GM23338 (cell line): ENCODE measurements at regions not wholly inside any gene's neighbourhood (a gene's known extent, or its start where the extent isn't known, plus 50 kb on each side); places are given as distances from the start of the nearest gene placed in this dataset.

Source experiments
- ATAC-seq: fragments of 200-7000 bp; cut with Tn5 transposase; 3 replicates; pipeline ENCODE4 v1.9.1; 2020
- DNase-seq: peaks from one replicate; pipeline ENCODE4 v3.0.0-alpha.2; 2015; ENCODE audit warnings: low spot score
- H2AFZ ChIP-seq: fragments of 200-600 bp; sonication (generic); 2 replicates; pipeline ENCODE4 v1.8.0; 2016; ENCODE audit warnings: antibody characterized with exemption, mild to moderate bottlenecking, moderate library complexity
- H3F3A ChIP-seq: fragments of 200-600 bp; sonication (generic); replicated peaks from 2 replicates; pipeline ENCODE4 v1.8.0; 2017; ENCODE audit warnings: antibody characterized with exemption, mixed run types, low read depth
- H3K27ac ChIP-seq: fragments of 200-600 bp; sonication (generic); 2 replicates; pipeline ENCODE4 v1.6.1; 2016; ENCODE audit warnings: low read depth
- H3K27me3 ChIP-seq: fragments of 200-600 bp; sonication (generic); 2 replicates; pipeline ENCODE4 v1.8.0; 2016; ENCODE audit warnings: mild to moderate bottlenecking, mixed run types, moderate library complexity; ENCODE audit not compliant: insufficient read depth
- H3K36me3 ChIP-seq: fragments of 200-600 bp; sonication (generic); 2 replicates; pipeline ENCODE4 v1.8.0; 2016; ENCODE audit warnings: mild to moderate bottlenecking; ENCODE audit not compliant: insufficient read depth
- H3K4me1 ChIP-seq: fragments of 200-600 bp; sonication (generic); 2 replicates; pipeline ENCODE4 v1.8.0; 2016; ENCODE audit warnings: mild to moderate bottlenecking, moderate library complexity; ENCODE audit not compliant: insufficient read depth
- H3K4me2 ChIP-seq: fragments of 200-600 bp; sonication (generic); 2 replicates; pipeline ENCODE4 v1.7.1; 2017; ENCODE audit warnings: mixed run types
- H3K4me3 ChIP-seq: fragments of 200-600 bp; sonication (generic); 2 replicates; pipeline ENCODE4 v1.6.1; 2016; ENCODE audit warnings: mixed run types
- H3K79me2 ChIP-seq: fragments of 200-600 bp; sonication (generic); replicated peaks from 2 replicates; pipeline ENCODE4 v1.8.0; 2017; ENCODE audit warnings: mild to moderate bottlenecking; ENCODE audit not compliant: insufficient read depth
- H3K9me2 ChIP-seq: fragments of 200-600 bp; sonication (generic); 2 replicates; pipeline ENCODE4 v1.8.0; 2017; ENCODE audit not compliant: insufficient read depth
- H4K20me1 ChIP-seq: fragments of 200-600 bp; sonication (generic); replicated peaks from 2 replicates; pipeline ENCODE4 v1.8.0; 2017; ENCODE audit warnings: mild to moderate bottlenecking; ENCODE audit not compliant: insufficient read depth
- H3K27ac Mint-ChIP-seq: 2 replicates; pipeline ENCODE4 v1.8.0; 2020; ENCODE audit warnings: inconsistent platforms, mild to moderate bottlenecking, moderate library complexity, mixed read lengths
- H3K27me3 Mint-ChIP-seq: 3 replicates; pipeline ENCODE4 v1.8.0; 2022; ENCODE audit warnings: low read depth, mild to moderate bottlenecking, moderate library complexity, mixed read lengths, inconsistent platforms; ENCODE audit not compliant: insufficient read depth, poor library complexity
- H3K36me3 Mint-ChIP-seq: 3 replicates; pipeline ENCODE4 v1.8.0; 2021; ENCODE audit warnings: low read depth, mild to moderate bottlenecking, inconsistent platforms, moderate library complexity, mixed read lengths
- H3K4me1 Mint-ChIP-seq: 3 replicates; pipeline ENCODE4 v1.8.0; 2020; ENCODE audit warnings: mild to moderate bottlenecking, inconsistent platforms, mixed read lengths
- H3K4me3 Mint-ChIP-seq: 3 replicates; pipeline ENCODE4 v1.8.0; 2021; ENCODE audit warnings: moderate library complexity, mild to moderate bottlenecking, inconsistent platforms, mixed read lengths
- H3K9me3 Mint-ChIP-seq: 3 replicates; pipeline ENCODE4 v1.8.0; 2020; ENCODE audit warnings: moderate library complexity, mild to moderate bottlenecking, inconsistent platforms, mixed read lengths
- CREB1 ChIP-seq: fragments of 250-450 bp; sonication (Bioruptor Pico); IDR thresholded peaks from 2 replicates; pipeline ENCODE4 v1.5.0; 2020; ENCODE audit warnings: low read depth, mild to moderate bottlenecking, moderate library complexity
- CTCF ChIP-seq, 2 experiments: fragments of 200-600 bp in 1 of 2; sonication (generic) in 1 of 2; conservative IDR thresholded peaks; 2 replicates each; pipeline versions ENCODE4 v1.5.1 to v1.6.1; 2016 to 2017; ENCODE audit warnings: antibody characterized with exemption in 2 of 2, low read depth in 2 of 2, mild to moderate bottlenecking in 2 of 2, moderate library complexity in 1 of 2
- ETS1 ChIP-seq: IDR thresholded peaks from 2 replicates; pipeline ENCODE4 v1.6.1; 2016; ENCODE audit warnings: antibody characterized with exemption
- EZH2 ChIP-seq: fragments of 200-600 bp; sonication (generic); IDR thresholded peaks from one replicate; pipeline ENCODE4 v1.8.0; 2017; ENCODE audit warnings: antibody characterized with exemption, mild to moderate bottlenecking, low read depth; ENCODE audit not compliant: unreplicated experiment
- EZH2phosphoT487 ChIP-seq: fragments of 200-600 bp; sonication (generic); IDR thresholded peaks from one replicate; pipeline ENCODE4 v1.8.1; 2018; ENCODE audit warnings: antibody characterized with exemption; ENCODE audit not compliant: unreplicated experiment
- JUNB ChIP-seq: IDR thresholded peaks from one replicate; pipeline ENCODE4 v1.6.1; 2016; ENCODE audit warnings: antibody characterized with exemption; ENCODE audit not compliant: unreplicated experiment
- NANOG ChIP-seq: IDR thresholded peaks from 2 replicates; pipeline ENCODE4 v1.6.1; 2016; ENCODE audit warnings: antibody characterized with exemption, borderline replicate concordance
- POLR2AphosphoS5 ChIP-seq: IDR thresholded peaks from 2 replicates; pipeline ENCODE4 v1.6.1; 2016; ENCODE audit warnings: antibody characterized with exemption, low read depth
- STAT1 ChIP-seq: IDR thresholded peaks from one replicate; pipeline ENCODE4 v1.6.1; 2016; ENCODE audit warnings: antibody characterized with exemption; ENCODE audit not compliant: unreplicated experiment
- ZNF114 ChIP-seq: fragments of 250-450 bp; sonication (Bioruptor Pico); IDR thresholded peaks from 2 replicates; pipeline ENCODE4 v1.5.0; 2020; ENCODE audit warnings: mild to moderate bottlenecking, moderate library complexity
- ZNF331 ChIP-seq: fragments of 250-450 bp; sonication (Bioruptor Pico); IDR thresholded peaks from 2 replicates; pipeline ENCODE4 v1.5.0; 2020; ENCODE audit warnings: low read depth, mild to moderate bottlenecking, moderate library complexity
- ZNF462 ChIP-seq: fragments of 250-450 bp; sonication (Bioruptor Pico); IDR thresholded peaks from 2 replicates; pipeline ENCODE4 v1.5.0; 2020; ENCODE audit warnings: mild to moderate bottlenecking, moderate library complexity

GRCh38 chr2:3899536-3900155 is 196.3 kb downstream of the DCDC2C start:
- Histone ChIP-seq H3K4me3 (no peak overlapping the region), H4K20me1 (no peaks in the 10 kb centered on the region), H3F3A (no peaks in the 10 kb centered on the region), H3K36me3 (no peaks in the 10 kb centered on the region), H3K27me3 (no peaks in the 10 kb centered on the region), H3K9me2 (no peaks in the 10 kb centered on the region), H3K4me1 (no peaks in the 10 kb centered on the region), H3K4me2 (no peak overlapping the region), H2AFZ (no peak overlapping the region), H3K27ac (no peak overlapping the region), H3K79me2 (no peaks in the 10 kb centered on the region)
- Mint-ChIP-seq H3K36me3 (peaks cover 7% of the 10 kb centered on the region; the same call in 2 of the 3 replicates), H3K9me3 (peaks cover 96% of the 10 kb centered on the region), H3K4me3 (no peak overlapping the region), H3K27ac (no peak overlapping the region), H3K4me1 (no peaks in the 10 kb centered on the region), H3K27me3 (no peaks in the 10 kb centered on the region)
- DNase-seq (no peak), ATAC-seq (no peak)
- TF ChIP-seq CREB1 (no peak), EZH2 (no peak), POLR2AphosphoS5 (no peak)

GRCh38 chr2:3902131-3902530 is 198.8 kb downstream of the DCDC2C start:
- no peaks in the 10 kb centered on the region for H3K79me2 ChIP-seq
- peaks cover 9% of the 10 kb centered on the region; the same call in 2 of the 3 replicates for H3K36me3 Mint-ChIP-seq
- H3K36me3 ChIP-seq: no peaks in the 10 kb centered on the region
- DNase-seq (no peak), ATAC-seq (no peak)
- no peaks in the 10 kb centered on the region for H3K9me2 ChIP-seq
- no peak overlapping the region for H3K27ac Mint-ChIP-seq
- no peaks in the 10 kb centered on the region for H4K20me1 ChIP-seq
- no peak overlapping the region for H3K4me3 ChIP-seq
- no peaks in the 10 kb centered on the region for H3K4me1 ChIP-seq
- H3K9me3 Mint-ChIP-seq: peaks cover 95% of the 10 kb centered on the region
- no peaks in the 10 kb centered on the region for H3K27me3 Mint-ChIP-seq
- no peak overlapping the region for H3K4me2 ChIP-seq
- no peak overlapping the region for H3K4me3 Mint-ChIP-seq
- H3K27me3 ChIP-seq: no peaks in the 10 kb centered on the region
- H2AFZ ChIP-seq: no peak overlapping the region
- H3K4me1 Mint-ChIP-seq: no peaks in the 10 kb centered on the region
- H3F3A ChIP-seq: no peaks in the 10 kb centered on the region
- no peak overlapping the region for H3K27ac ChIP-seq
- TF ChIP-seq EZH2phosphoT487: no peak
- no peak for TF ChIP-seq POLR2AphosphoS5
- TF ChIP-seq ZNF114 (CRISPR knock-in tag): no peak
- TF ChIP-seq EZH2: no peak
- TF ChIP-seq CTCF (conservative IDR thresholded peaks at IDR 0.05; ENCODE audit: low read depth in 2 of 2): no peak
- TF ChIP-seq NANOG: no peak
- TF ChIP-seq ZNF462 (CRISPR knock-in tag): no peak
- TF ChIP-seq ZNF331 (CRISPR knock-in tag): no peak
- TF ChIP-seq CREB1: no peak
- TF ChIP-seq JUNB: no peak
- TF ChIP-seq STAT1: no peak
- no peak for TF ChIP-seq ETS1
